Glomerular visceral epithelial cell (primary cell): ENCODE measurements at regions not wholly inside any gene's neighbourhood (a gene's known extent, or its start where the extent isn't known, plus 50 kb on each side); places are given as distances from the start of the nearest gene placed in this dataset.

ENCODE experiments used
- DNase-seq: peaks from one replicate; pipeline ENCODE4 v3.0.0-alpha.2; 2016; ENCODE audit errors: extremely low spot score

DNA sequence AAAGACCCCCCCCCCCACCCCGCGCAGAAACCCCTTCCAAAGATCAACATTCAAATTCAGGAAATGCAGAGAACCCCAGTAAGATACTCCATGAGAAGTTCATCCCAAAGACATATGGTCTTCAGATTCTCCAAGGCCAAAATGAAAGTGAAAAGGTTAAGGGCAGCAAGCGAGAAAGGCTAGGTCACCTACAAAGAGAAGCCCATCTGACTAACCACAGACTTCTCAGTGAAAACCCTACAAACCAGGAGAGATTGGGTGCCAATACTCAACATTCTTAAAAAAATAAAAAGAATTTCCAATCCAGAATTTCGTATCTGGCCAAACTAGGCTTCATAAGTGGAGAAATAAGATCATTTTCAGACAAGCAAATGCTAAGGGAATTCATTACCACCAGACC is 175.2 kb downstream of the RND3 start:
- DNase-seq = no peak

DNA sequence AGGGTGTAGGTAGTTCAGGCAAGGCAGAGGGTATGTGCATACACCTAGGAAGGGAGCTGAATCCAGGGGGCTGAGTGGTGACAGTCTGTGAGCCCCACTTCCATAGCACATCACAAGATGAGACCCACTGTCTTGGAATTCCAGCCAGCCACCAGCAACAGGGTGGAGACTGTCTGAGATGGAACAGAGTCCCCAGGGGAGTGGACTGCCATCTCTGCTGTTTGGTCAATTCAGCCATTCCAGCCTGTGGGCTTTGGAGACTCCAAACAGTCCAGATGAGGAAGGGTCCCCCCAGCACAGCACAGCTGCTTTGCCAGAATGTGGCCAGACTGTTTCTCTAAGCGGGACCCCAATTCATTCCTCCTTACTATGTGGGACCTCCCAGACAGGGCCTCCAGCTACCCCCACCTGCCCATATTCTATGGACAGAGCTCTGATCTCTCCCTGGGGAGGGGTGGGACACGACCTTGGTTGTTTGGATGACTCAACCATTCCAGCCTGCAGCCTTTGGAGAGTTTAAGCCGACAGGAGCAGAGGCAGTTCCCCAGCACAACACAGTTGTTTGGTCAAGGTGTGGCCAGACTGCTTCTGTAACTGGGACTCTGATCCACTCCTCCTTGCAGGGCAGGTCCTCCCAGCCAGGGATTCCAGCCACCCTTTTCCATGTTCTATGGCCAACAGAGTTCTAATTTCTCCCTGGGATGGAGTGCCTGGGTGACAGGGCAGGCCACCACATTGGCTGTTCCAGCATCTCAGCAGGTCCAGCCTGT is 178.0 kb downstream of the RND3 start:
- DNase-seq = no peak

DNA sequence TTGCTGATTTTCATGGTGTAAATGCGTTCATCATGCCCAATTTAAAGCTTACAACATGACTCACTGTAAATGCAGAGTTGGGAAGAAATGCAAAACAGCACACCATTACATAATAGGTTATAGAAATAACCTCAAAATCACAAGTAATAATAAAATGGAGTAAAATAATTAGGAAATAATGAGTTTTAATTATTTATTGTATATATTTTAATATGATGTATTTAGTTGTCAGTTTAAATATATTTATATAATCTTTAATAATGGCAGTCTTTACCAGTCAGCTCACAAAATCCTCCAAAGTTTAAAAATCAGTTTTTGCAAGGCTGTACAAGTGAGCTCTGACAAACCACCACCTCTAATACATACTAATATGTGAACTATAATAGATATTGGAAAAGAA is 180.2 kb downstream of the RND3 start:
- no peak for DNase-seq

DNA sequence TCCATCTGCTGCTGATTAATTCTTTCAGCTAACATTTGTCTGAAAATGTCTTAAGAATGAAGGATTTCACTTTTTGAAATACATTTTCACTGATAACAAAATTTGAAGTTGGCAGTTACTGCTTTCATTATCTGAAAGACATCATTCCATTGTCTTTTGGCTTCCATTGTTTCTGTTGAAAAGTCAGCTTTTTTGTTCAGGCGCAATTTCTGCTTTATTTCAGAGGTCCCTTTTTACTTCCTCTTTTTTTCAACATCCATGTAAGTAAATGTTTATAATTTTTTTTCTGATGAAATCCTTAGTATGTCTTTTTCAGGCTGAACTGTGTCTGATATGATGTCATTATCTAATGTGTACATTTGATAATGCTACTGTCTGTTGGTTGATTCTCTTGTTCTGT is 184.2 kb downstream of the RND3 start:
- no peak for DNase-seq

DNA sequence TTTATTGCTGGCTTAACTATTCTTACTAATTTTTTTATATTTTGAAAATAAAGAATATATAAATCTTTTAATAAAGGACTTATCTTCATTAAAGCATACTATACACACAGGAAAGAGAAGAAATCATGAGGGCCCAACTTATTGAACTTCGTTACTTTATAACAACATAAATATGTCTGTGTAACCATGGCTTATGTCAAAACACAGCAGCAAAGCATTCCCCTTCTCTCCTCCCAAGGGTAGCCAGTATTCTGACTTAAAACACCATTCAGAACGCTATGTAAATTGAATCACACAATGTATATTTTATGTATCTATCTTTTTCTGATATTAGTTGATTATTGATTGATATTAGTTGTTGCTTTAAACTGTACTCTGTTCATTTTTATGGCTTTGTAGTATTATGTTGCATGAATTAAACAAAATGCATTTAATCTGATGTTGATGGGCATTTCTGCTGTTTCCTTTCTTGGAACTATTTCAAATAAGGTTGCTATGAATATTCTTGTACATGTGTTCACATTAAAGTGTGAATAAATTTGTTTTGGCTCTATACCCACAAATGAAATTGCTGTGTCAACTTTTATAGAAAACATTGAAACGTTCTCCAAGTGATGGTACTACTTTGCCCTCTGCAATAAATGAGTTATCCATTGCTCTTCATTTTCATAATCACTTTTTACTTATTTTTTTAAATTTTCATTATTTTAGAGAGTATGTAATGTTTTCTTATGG is 188.7 kb downstream of the RND3 start:
- no peak for DNase-seq

GRCh38 chr2:150296770-150297546 is 190.5 kb downstream of the RND3 start:
- DNase-seq = no peak

- no peak for DNase-seq
These were observed 191.9 kb downstream of the RND3 start for GRCh38 chr2:150295544-150295943.

GRCh38 chr2:150293771-150294170 is 193.7 kb downstream of the RND3 start:
- no peak for DNase-seq

DNA sequence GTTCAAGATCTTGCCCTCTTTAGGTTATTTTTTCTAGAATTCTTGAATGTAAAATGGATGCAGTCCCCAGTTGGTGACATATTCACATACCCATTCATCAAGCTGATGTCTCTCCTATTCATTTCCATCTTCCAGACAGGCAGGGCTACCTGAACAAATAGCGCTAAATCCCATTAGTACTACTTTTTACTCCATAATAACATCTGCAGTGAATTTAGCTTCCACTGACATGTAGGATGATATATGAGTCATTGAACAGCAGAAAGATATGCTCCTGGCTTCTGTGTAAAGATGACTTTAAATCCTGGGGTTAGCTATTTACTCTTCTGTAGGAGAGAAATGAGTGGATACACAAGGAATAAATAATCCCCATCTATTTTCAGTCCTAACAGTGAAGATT is 194.7 kb downstream of the RND3 start:
- DNase-seq = no peak

DNA sequence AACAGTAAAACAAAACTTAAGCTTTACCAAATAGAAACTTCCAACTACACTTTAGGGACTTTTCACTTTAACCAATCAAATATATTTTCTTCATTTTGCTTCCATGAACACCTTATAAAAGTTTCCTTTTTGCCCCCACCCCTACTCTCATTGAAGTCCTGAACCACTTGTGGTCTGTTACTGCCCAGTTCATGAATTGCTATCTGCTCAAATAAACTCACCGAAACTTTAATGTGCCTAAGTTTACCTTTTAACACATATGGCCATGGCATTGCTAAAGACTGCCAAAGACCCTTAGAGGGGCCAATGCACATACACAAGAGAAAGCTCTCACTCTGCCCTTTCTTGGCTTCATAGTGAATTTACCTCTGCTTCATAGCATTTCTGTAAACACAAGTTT is 195.3 kb downstream of the RND3 start:
- DNase-seq = no peak

GRCh38 chr2:150286730-150287362 is 200.6 kb downstream of the RND3 start:
- DNase-seq = no peak

DNA sequence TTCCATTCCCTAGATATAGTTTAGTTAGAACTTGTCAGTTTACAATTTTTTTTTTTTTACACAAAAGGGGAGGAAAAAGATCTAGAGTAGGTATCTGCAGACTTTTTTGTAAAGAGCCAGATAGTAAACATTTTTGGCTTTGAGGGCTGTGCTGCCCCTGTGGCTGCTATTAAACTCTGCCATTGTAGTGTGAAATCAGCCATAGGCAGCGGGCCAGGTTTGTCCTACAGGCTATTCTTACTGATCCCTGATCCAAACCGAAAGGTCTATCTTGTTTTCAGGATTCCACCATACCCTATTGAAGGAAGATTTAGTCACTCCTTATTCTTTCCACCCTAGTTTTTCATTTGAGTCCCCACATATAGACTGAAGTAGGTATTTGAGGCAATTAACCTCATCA is 203.4 kb downstream of the RND3 start:
- no peak for DNase-seq

GRCh38 chr2:150282771-150283371 is 204.6 kb downstream of the RND3 start:
- no peak for DNase-seq

DNA sequence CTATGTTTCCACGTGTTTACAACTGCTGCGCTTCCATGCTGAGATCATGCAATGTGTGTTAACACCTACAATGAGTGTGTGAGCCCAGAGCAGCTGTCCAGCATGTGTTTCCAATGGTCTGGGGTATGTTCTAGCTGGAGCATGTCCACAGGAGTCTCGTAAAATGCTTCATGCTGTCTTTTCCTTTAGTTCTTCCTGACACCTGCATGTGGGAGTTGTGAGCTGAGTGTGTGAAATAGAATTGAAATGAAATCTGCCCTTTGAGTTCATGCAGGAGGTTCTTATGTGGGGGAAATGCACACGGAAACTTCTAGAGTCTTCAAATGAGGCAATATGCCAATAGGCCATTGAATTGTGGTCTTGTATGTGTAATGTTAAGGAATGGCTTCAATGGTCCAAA is 205.1 kb downstream of the RND3 start:
- no peak for DNase-seq

- DNase-seq = peak; percentile 28
These were observed 207.2 kb downstream of the RND3 start for GRCh38 chr2:150280231-150280630.

DNA sequence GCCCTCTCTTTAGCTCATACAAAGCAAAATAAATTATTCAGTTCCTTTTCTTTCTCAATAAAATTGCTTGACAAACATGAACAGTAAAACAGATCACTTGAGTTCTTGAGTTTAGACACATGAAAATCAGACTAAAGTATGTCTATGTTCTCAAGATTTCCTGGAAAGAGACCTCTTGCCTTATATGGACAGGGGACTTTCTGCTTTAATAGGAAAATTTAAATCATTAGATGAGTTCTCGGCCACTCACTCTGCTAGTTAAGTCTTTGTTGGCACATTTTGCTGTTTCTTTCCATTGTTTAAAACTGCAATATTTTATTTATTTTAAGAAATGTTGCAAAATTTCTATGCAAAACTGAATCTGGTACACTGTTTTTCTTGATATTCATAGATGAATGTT is 207.8 kb downstream of the RND3 start:
- DNase-seq = no peak

DNA sequence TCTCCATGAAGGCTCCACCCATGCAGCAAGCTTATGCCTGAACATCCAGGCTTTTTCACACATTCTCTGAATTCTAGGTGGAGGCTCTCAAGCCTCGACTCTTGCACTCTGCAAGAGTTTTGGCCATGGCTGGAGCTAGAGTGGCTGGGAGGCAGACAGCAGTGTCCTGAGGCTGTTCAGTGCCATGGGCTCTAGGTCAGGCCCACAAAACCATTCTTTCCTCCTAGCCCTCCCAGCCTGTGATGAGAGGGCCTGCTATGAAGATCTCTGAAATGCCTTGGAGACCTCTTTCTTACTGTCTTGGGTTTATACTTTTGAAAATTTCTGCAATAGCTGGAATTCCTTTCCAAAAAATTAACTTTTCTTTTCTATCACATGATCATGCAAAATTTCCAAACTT is 210.7 kb downstream of the RND3 start:
- no peak for DNase-seq

- DNase-seq = no peak
These were observed 213.4 kb downstream of the RND3 start for GRCh38 chr2:150274108-150274507.

GRCh38 chr2:150271952-150272802 is 215.3 kb downstream of the RND3 start:
- DNase-seq = peak; percentile 60

GRCh38 chr2:150267651-150268415 is 219.6 kb downstream of the RND3 start:
- no peak for DNase-seq
